ENCODE measurements at regions not wholly inside any gene's neighbourhood (a gene's known extent, or its start where the extent isn't known, plus 50 kb on each side); places are given as distances from the start of the nearest gene placed in this dataset.

- Histone ChIP-seq H3F3A (ENCODE audit: low read depth) (no peaks in the 10 kb centered on the region), H3K79me2 (ENCODE audit: insufficient read depth, low read length) (no peaks in the 10 kb centered on the region), H4K20me1 (ENCODE audit: insufficient read depth, low read length, poor library complexity, severe bottlenecking) (no peaks in the 10 kb centered on the region), H3K27me3 (ENCODE audit: insufficient read depth, low read length, poor library complexity, severe bottlenecking) (no peaks in the 10 kb centered on the region), H3K4me3 (ENCODE audit: low read length, poor library complexity, severe bottlenecking) (no peak overlapping the region), H3K4me1 (ENCODE audit: insufficient read depth, low read length, poor library complexity, severe bottlenecking) (no peaks in the 10 kb centered on the region), H3K36me3 (ENCODE audit: insufficient read depth, low read length) (no peaks in the 10 kb centered on the region), H3K9ac (ENCODE audit: low read depth, low read length, poor library complexity, severe bottlenecking) (no peak overlapping the region), H3K9me2 (replicated peaks; ENCODE audit: low read depth, low read length) (no peaks in the 10 kb centered on the region), H2AFZ (ENCODE audit: low read length) (no peak overlapping the region), H3K9me3 (ENCODE audit: insufficient read depth, low read depth, low read length) (no peaks in the 10 kb centered on the region), H3K4me2 (ENCODE audit: low read depth, low read length, poor library complexity, severe bottlenecking) (no peak overlapping the region)
- no peak for TF ChIP-seq CTCF (conservative IDR thresholded peaks at IDR 0.05; ENCODE audit: low read length)
- no peak for TF ChIP-seq EZH2phosphoT487 (IDR thresholded peaks at IDR 0.05; ENCODE audit: borderline replicate concordance)
These were observed 359.5 kb upstream of the ARGLU1 start for GRCh38 chr13:106927421-106927820.

- Histone ChIP-seq H3K4me3 (ENCODE audit: low read length, poor library complexity, severe bottlenecking) (no peak overlapping the region), H3K36me3 (ENCODE audit: insufficient read depth, low read length) (no peaks in the 10 kb centered on the region), H3F3A (ENCODE audit: low read depth) (no peaks in the 10 kb centered on the region), H3K27me3 (ENCODE audit: insufficient read depth, low read length, poor library complexity, severe bottlenecking) (no peaks in the 10 kb centered on the region), H3K4me1 (ENCODE audit: insufficient read depth, low read length, poor library complexity, severe bottlenecking) (no peaks in the 10 kb centered on the region), H2AFZ (ENCODE audit: low read length) (no peak overlapping the region), H3K9ac (ENCODE audit: low read depth, low read length, poor library complexity, severe bottlenecking) (no peak overlapping the region), H4K20me1 (ENCODE audit: insufficient read depth, low read length, poor library complexity, severe bottlenecking) (no peaks in the 10 kb centered on the region), H3K9me3 (ENCODE audit: insufficient read depth, low read depth, low read length) (no peaks in the 10 kb centered on the region), H3K4me2 (ENCODE audit: low read depth, low read length, poor library complexity, severe bottlenecking) (no peak overlapping the region), H3K79me2 (ENCODE audit: insufficient read depth, low read length) (no peaks in the 10 kb centered on the region), H3K9me2 (replicated peaks; ENCODE audit: low read depth, low read length) (no peaks in the 10 kb centered on the region)
- TF ChIP-seq EZH2phosphoT487 (IDR thresholded peaks at IDR 0.05; ENCODE audit: borderline replicate concordance) (no peak), CTCF (conservative IDR thresholded peaks at IDR 0.05; ENCODE audit: low read length) (no peak)
These were observed 354.4 kb upstream of the ARGLU1 start for GRCh38 chr13:106922384-106922783.

GRCh38 chr13:106919638-106920037 is 351.7 kb upstream of the ARGLU1 start:
- Histone ChIP-seq H3K9me3 (ENCODE audit: insufficient read depth, low read depth, low read length) (no peaks in the 10 kb centered on the region), H3K9me2 (replicated peaks; ENCODE audit: low read depth, low read length) (no peaks in the 10 kb centered on the region), H3K9ac (ENCODE audit: low read depth, low read length, poor library complexity, severe bottlenecking) (no peak overlapping the region), H3K4me3 (ENCODE audit: low read length, poor library complexity, severe bottlenecking) (no peak overlapping the region), H3K4me2 (ENCODE audit: low read depth, low read length, poor library complexity, severe bottlenecking) (no peak overlapping the region), H3K36me3 (ENCODE audit: insufficient read depth, low read length) (no peaks in the 10 kb centered on the region), H3K4me1 (ENCODE audit: insufficient read depth, low read length, poor library complexity, severe bottlenecking) (no peaks in the 10 kb centered on the region), H3K27me3 (ENCODE audit: insufficient read depth, low read length, poor library complexity, severe bottlenecking) (no peaks in the 10 kb centered on the region), H2AFZ (ENCODE audit: low read length) (no peak overlapping the region), H4K20me1 (ENCODE audit: insufficient read depth, low read length, poor library complexity, severe bottlenecking) (no peaks in the 10 kb centered on the region), H3F3A (ENCODE audit: low read depth) (no peaks in the 10 kb centered on the region), H3K79me2 (ENCODE audit: insufficient read depth, low read length) (no peaks in the 10 kb centered on the region)
- TF ChIP-seq EZH2phosphoT487 (IDR thresholded peaks at IDR 0.05; ENCODE audit: borderline replicate concordance) (no peak), CTCF (conservative IDR thresholded peaks at IDR 0.05; ENCODE audit: low read length) (no peak)
